ENCODE measurements at regions not wholly inside any gene's neighbourhood (a gene's known extent, or its start where the extent isn't known, plus 50 kb on each side); places are given as distances from the start of the nearest gene placed in this dataset.
"Not testable (repeated sequence)": the region's sequence is repeated elsewhere in the genome, so short reads cannot be mapped to it uniquely, and the experiment has no call there.

- H3K4me2 ChIP-seq (ENCODE audit: insufficient read depth, low read length) = no peak overlapping the region
- no peaks in the 10 kb centered on the region for H3K79me2 ChIP-seq (ENCODE audit: control insufficient read depth, insufficient read depth, low read length)
- H3K4me1 ChIP-seq (ENCODE audit: control insufficient read depth, extremely low read depth, insufficient read depth, low read length) = no peaks in the 10 kb centered on the region
- POLR2A ChIA-PET = no interaction called here
- H4K20me1 ChIP-seq (replicated peaks; ENCODE audit: control insufficient read depth, extremely low read depth, insufficient read depth, low read length) = no peaks in the 10 kb centered on the region
- FAIRE-seq (no peak), DNase-seq (ENCODE audit: low read depth, low spot score) (no peak)
- H3K27ac ChIP-seq (ENCODE audit: insufficient read depth, low read depth, low read length) = no peak overlapping the region
- dilution Hi-C loops (cut with MboI; ENCODE audit: extremely low pct_ligation_motif_present, low sequenced_read_pairs) = no loop called here
- no peak overlapping the region for H3K9ac ChIP-seq (replicated peaks; ENCODE audit: extremely low read depth, insufficient read depth, low read length)
- H3K9me3 ChIP-seq (replicated peaks; ENCODE audit: control insufficient read depth, insufficient read depth, low read length) = no peaks in the 10 kb centered on the region
- CTCF ChIA-PET = no interaction called here
- no TSS peak for BruUV-seq (replicated peaks)
- H3K36me3 ChIP-seq (ENCODE audit: control insufficient read depth in 2 of 2, extremely low read depth in 1 of 2, insufficient read depth in 2 of 2, low read length in 2 of 2) = no peaks in the 10 kb centered on the region
- no peak for TF ChIP-seq JUN (IDR thresholded peaks at IDR 0.05; ENCODE audit: borderline replicate concordance, insufficient read depth, insufficient read length, low read depth)
- H3K4me3 ChIP-seq (replicated peaks in 1 of 3; ENCODE audit: insufficient read depth in 1 of 3, low read depth in 1 of 3, low read length in 3 of 3) = no peak overlapping the region
- intact Hi-C loops (cut with micrococcal nuclease) = no loop called here
- H2AFZ ChIP-seq (ENCODE audit: low read depth, low read length) = no peak overlapping the region
- no peaks in the 10 kb centered on the region for H3K27me3 ChIP-seq (ENCODE audit: control insufficient read depth in 2 of 2, insufficient read depth in 2 of 2, low read length in 2 of 2)
- H3K9me1 ChIP-seq (replicated peaks; ENCODE audit: control insufficient read depth, extremely low read depth, insufficient read depth, low read length) = no peaks in the 10 kb centered on the region
Observed at GRCh38 chr1:166601650-166602278, 237.5 kb upstream of the POGK start.

GRCh38 chr1:166602801-166603200 is 236.5 kb upstream of the POGK start:
- H3K4me1 ChIP-seq (ENCODE audit: control insufficient read depth, extremely low read depth, insufficient read depth, low read length); H3K27ac ChIP-seq (ENCODE audit: insufficient read depth, low read depth, low read length); dilution Hi-C loops (cut with MboI; ENCODE audit: extremely low pct_ligation_motif_present, low sequenced_read_pairs): not testable (repeated sequence)

More at GRCh38 chr1:166602801-166603200, 236.5 kb upstream of the POGK start:
- H3K4me3 ChIP-seq (replicated peaks in 1 of 3; ENCODE audit: insufficient read depth in 1 of 3, low read depth in 1 of 3, low read length in 3 of 3); H3K27me3 ChIP-seq (ENCODE audit: control insufficient read depth in 2 of 2, insufficient read depth in 2 of 2, low read length in 2 of 2); FAIRE-seq; H3K4me2 ChIP-seq (ENCODE audit: insufficient read depth, low read length); DNase-seq (ENCODE audit: low read depth, low spot score); H3K9me3 ChIP-seq (replicated peaks; ENCODE audit: control insufficient read depth, insufficient read depth, low read length); H4K20me1 ChIP-seq (replicated peaks; ENCODE audit: control insufficient read depth, extremely low read depth, insufficient read depth, low read length); H3K79me2 ChIP-seq (ENCODE audit: control insufficient read depth, insufficient read depth, low read length); POLR2A ChIA-PET; CTCF ChIA-PET; H2AFZ ChIP-seq (ENCODE audit: low read depth, low read length); intact Hi-C loops (cut with micrococcal nuclease); H3K36me3 ChIP-seq (ENCODE audit: control insufficient read depth in 2 of 2, extremely low read depth in 1 of 2, insufficient read depth in 2 of 2, low read length in 2 of 2); H3K9ac ChIP-seq (replicated peaks; ENCODE audit: extremely low read depth, insufficient read depth, low read length); H3K9me1 ChIP-seq (replicated peaks; ENCODE audit: control insufficient read depth, extremely low read depth, insufficient read depth, low read length); BruUV-seq (replicated peaks): not testable (repeated sequence)

Measured in endothelial cell of umbilical vein (primary cell).